Gastrocnemius medialis (tissue), 4 donors: ENCODE measurements at regions not wholly inside any gene's neighbourhood (a gene's known extent, or its start where the extent isn't known, plus 50 kb on each side); places are given as distances from the start of the nearest gene placed in this dataset.

Experiments
- CTCF ChIP-seq, 5 experiments: fragments of 450-650 bp in 3 of 5; fragments of 200-600 bp in 2 of 5; sonication (generic) in 2 of 5; IDR thresholded peaks in 4 of 5; conservative IDR thresholded peaks in 1 of 5; 1 replicate in 4 of 5; 2 replicates in 1 of 5; pipeline ENCODE4 v1.5.1; 2016 to 2019; ENCODE audit warnings: antibody characterized with exemption in 5 of 5, mild to moderate bottlenecking in 3 of 5, moderate library complexity in 3 of 5
- POLR2A ChIP-seq, 2 donors: fragments of 450-650 bp; IDR thresholded peaks; one replicate each; pipeline ENCODE4 v1.6.1; 2017; ENCODE audit warnings: antibody characterized with exemption in 2 of 2, mild to moderate bottlenecking in 2 of 2, moderate library complexity in 2 of 2

DNA sequence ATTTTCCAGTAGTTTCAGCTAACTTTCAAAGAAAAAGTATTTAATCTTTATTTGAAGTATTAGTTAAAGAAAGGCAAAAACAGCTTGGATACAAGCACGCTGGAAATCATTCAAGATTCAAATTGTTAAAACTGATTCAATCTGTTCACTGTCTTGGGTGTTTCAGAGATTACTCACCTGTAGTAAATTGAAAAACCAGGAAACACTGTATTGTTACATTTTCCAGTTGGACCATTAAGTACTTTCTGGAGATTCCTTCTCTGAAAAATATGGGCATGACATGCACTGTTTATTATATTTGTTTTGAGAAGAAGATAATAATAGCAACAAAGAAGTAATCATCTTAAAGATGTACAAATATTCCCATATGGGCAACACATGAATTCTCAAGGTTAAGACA is 196.1 kb downstream of the UBE2E3 start:
- no peak for TF ChIP-seq CTCF (IDR thresholded peaks at IDR 0.05 in 4 of 5, conservative IDR thresholded peaks at IDR 0.05 in 1 of 5)
- no peak for TF ChIP-seq POLR2A (IDR thresholded peaks at IDR 0.05)
